DND-41 (cell line): ENCODE measurements at regions not wholly inside any gene's neighbourhood (a gene's known extent, or its start where the extent isn't known, plus 50 kb on each side); places are given as distances from the start of the nearest gene placed in this dataset.
A peak's percentile ranks its signal among the peaks of the same experiment; 100 is the strongest.

Experiments used
- ATAC-seq: fragments of 200-7000 bp; cut with Tn5 transposase; 3 replicates; pipeline ENCODE4 v1.9.1; 2021; ENCODE audit warnings: low read depth; ENCODE audit not compliant: insufficient read depth
- DNase-seq: peaks from one replicate; pipeline ENCODE4 v3.0.0-alpha.2; 2020
- H2AFZ ChIP-seq: 2 replicates; pipeline ENCODE4 v1.6.0; 2012; ENCODE audit warnings: low read depth, low read length
- H3K27ac ChIP-seq: 2 replicates; pipeline ENCODE4 v1.5.1; 2012; ENCODE audit warnings: low read length, inconsistent platforms
- H3K27me3 ChIP-seq: fragments of 200-600 bp; sonication (generic); 2 replicates; pipeline ENCODE4 v1.6.0; 2012; ENCODE audit warnings: low read length, mild to moderate bottlenecking, inconsistent platforms; ENCODE audit not compliant: insufficient read depth, poor library complexity
- H3K36me3 ChIP-seq: 2 replicates; pipeline ENCODE4 v1.5.1; 2012; ENCODE audit warnings: low read length, inconsistent platforms; ENCODE audit not compliant: insufficient read depth
- H3K4me1 ChIP-seq: 2 replicates; pipeline ENCODE4 v1.5.1; 2012; ENCODE audit warnings: mild to moderate bottlenecking, low read length; ENCODE audit not compliant: insufficient read depth
- H3K4me2 ChIP-seq: 2 replicates; pipeline ENCODE4 v1.6.0; 2012; ENCODE audit warnings: mild to moderate bottlenecking, moderate library complexity, low read length, inconsistent platforms; ENCODE audit not compliant: insufficient read depth
- H3K4me3 ChIP-seq, 2 experiments: fragments of 200-600 bp in 1 of 2; shearing (Covaris generic) in 1 of 2; 2 replicates each; pipeline ENCODE4 v1.5.1; 2012 to 2016; ENCODE audit warnings: inconsistent platforms in 2 of 2, low read length in 2 of 2, mild to moderate bottlenecking in 2 of 2, low read depth in 1 of 2, moderate library complexity in 1 of 2
- H3K79me2 ChIP-seq: 2 replicates; pipeline ENCODE4 v1.6.0; 2012; ENCODE audit warnings: low read length, inconsistent platforms; ENCODE audit not compliant: insufficient read depth
- H3K9ac ChIP-seq: 2 replicates; pipeline ENCODE4 v1.6.0; 2012; ENCODE audit warnings: low read depth, mild to moderate bottlenecking, inconsistent platforms, low read length, moderate library complexity
- H3K9me3 ChIP-seq: 2 replicates; pipeline ENCODE4 v1.5.1; 2012; ENCODE audit warnings: low read length, moderate library complexity, mild to moderate bottlenecking, inconsistent platforms; ENCODE audit not compliant: insufficient read depth, severe bottlenecking
- H4K20me1 ChIP-seq: 2 replicates; pipeline ENCODE4 v1.6.0; 2012; ENCODE audit warnings: low read length; ENCODE audit not compliant: insufficient read depth
- CTCF ChIP-seq: IDR thresholded peaks from 2 replicates; pipeline ENCODE4 v1.5.1; 2012; ENCODE audit warnings: borderline replicate concordance, low read length, moderate library complexity, mild to moderate bottlenecking; ENCODE audit not compliant: poor library complexity, severe bottlenecking; ENCODE audit errors: extremely low read depth
- EZH2 ChIP-seq: IDR thresholded peaks from 3 replicates; pipeline ENCODE4 v1.6.1; 2012; ENCODE audit warnings: borderline replicate concordance, low read depth, mild to moderate bottlenecking, moderate library complexity, low read length, inconsistent platforms; ENCODE audit not compliant: severe bottlenecking

- H3K27ac ChIP-seq, result no peak overlapping the region
- no peak overlapping the region for H3K9ac ChIP-seq
- H3K79me2 ChIP-seq, result no peaks in the 10 kb centered on the region
- TF ChIP-seq CTCF (no peak), EZH2 (no peak)
- no peak overlapping the region for H3K4me3 ChIP-seq
- H2AFZ ChIP-seq, result no peak overlapping the region
- ATAC-seq, result no peak
- no peak overlapping the region for H3K4me2 ChIP-seq
- DNase-seq, result no peak
- H3K4me1 ChIP-seq, result peaks cover 24% of the 10 kb centered on the region
- H3K9me3 ChIP-seq, result no peaks in the 10 kb centered on the region
- no peaks in the 10 kb centered on the region for H4K20me1 ChIP-seq
- H3K36me3 ChIP-seq, result no peaks in the 10 kb centered on the region
- no peaks in the 10 kb centered on the region for H3K27me3 ChIP-seq
Measured at GRCh38 chr12:89264837-89265236, 87.5 kb downstream of the DUSP6 start.

GRCh38 chr12:89263900-89264299 is 88.4 kb downstream of the DUSP6 start:
- no peaks in the 10 kb centered on the region for H3K9me3 ChIP-seq
- H4K20me1 ChIP-seq, result no peaks in the 10 kb centered on the region
- no peak overlapping the region for H3K4me2 ChIP-seq
- no peak overlapping the region for H2AFZ ChIP-seq
- no peak for ATAC-seq
- H3K27ac ChIP-seq, result no peak overlapping the region
- peaks cover 24% of the 10 kb centered on the region for H3K4me1 ChIP-seq
- no peak overlapping the region for H3K4me3 ChIP-seq
- TF ChIP-seq EZH2 (no peak), CTCF (no peak)
- H3K36me3 ChIP-seq, result no peaks in the 10 kb centered on the region
- DNase-seq, result no peak
- H3K27me3 ChIP-seq, result no peaks in the 10 kb centered on the region
- no peaks in the 10 kb centered on the region for H3K79me2 ChIP-seq
- H3K9ac ChIP-seq, result no peak overlapping the region

GRCh38 chr12:89262855-89263552 is 89.3 kb downstream of the DUSP6 start:
- Histone ChIP-seq H3K4me2 (no peak overlapping the region), H3K4me3 (no peak overlapping the region), H3K4me1 (peaks cover 24% of the 10 kb centered on the region), H4K20me1 (no peaks in the 10 kb centered on the region), H3K27ac (0 out of 2 replicates have a peak overlapping the region, but pooled peaks have one; percentile 3), H3K27me3 (no peaks in the 10 kb centered on the region), H3K9ac (no peak overlapping the region), H3K36me3 (no peaks in the 10 kb centered on the region), H3K9me3 (peaks cover 4% of the 10 kb centered on the region), H2AFZ (peak overlapping the region; percentile 7; the same call in 1 of the 2 replicates), H3K79me2 (no peaks in the 10 kb centered on the region)
- ATAC-seq (peak; percentile 50; the same call in 1 of the 3 replicates), DNase-seq (no peak)
- TF ChIP-seq EZH2, result no peak
- TF ChIP-seq CTCF, result no peak
